ENCODE measurements at regions not wholly inside any gene's neighbourhood (a gene's known extent, or its start where the extent isn't known, plus 50 kb on each side); places are given as distances from the start of the nearest gene placed in this dataset.
"Not testable (repeated sequence)": the region's sequence is repeated elsewhere in the genome, so short reads cannot be mapped to it uniquely, and the experiment has no call there.

- no peak for DNase-seq (ENCODE audit: low spot score in 2 of 2)
- H3K4me3 ChIP-seq (ENCODE audit: low read depth, poor library complexity, severe bottlenecking) = no peak overlapping the region
- TF ChIP-seq CTCF (IDR thresholded peaks at IDR 0.05) (no peak), POLR2A (IDR thresholded peaks at IDR 0.05) (no peak)
- intact Hi-C loops (cut with DNase I; ENCODE audit: low total_unique reads) = no loop called here
- 90 to 91% methylated on average over 4 of the region's 4 CpGs for WGBS, 2 donors
Observed at GRCh38 chr20:58573986-58574385, 58.8 kb upstream of the APCDD1L start.

- intact Hi-C loops (cut with DNase I; ENCODE audit: low total_unique reads) = no loop called here
- WGBS, 2 donors = 88 to 90% methylated on average over 9 of the region's 9 CpGs
- no peak overlapping the region for H3K4me3 ChIP-seq (ENCODE audit: low read depth, poor library complexity, severe bottlenecking)
- TF ChIP-seq POLR2A (IDR thresholded peaks at IDR 0.05) (no peak), CTCF (IDR thresholded peaks at IDR 0.05) (no peak)
- no peak for DNase-seq (ENCODE audit: low spot score in 2 of 2)
Observed at GRCh38 chr20:58573257-58573656, 58.1 kb upstream of the APCDD1L start.

- intact Hi-C loops (cut with DNase I; ENCODE audit: low total_unique reads); H3K4me3 ChIP-seq (ENCODE audit: low read depth, poor library complexity, severe bottlenecking); DNase-seq (ENCODE audit: low spot score in 2 of 2): not testable (repeated sequence)
- WGBS, 2 donors = 87 to 88% methylated on average over 4 of the region's 4 CpGs
Observed at GRCh38 chr20:58572428-58572763, 57.2 kb upstream of the APCDD1L start.

GRCh38 chr20:58571693-58572427, 56.7 kb upstream of the APCDD1L start:
- TF ChIP-seq CTCF (IDR thresholded peaks at IDR 0.05) (no peak), POLR2A (IDR thresholded peaks at IDR 0.05) (no peak)
- DNase-seq (ENCODE audit: low spot score in 2 of 2) = no peak
- 85 to 89% methylated on average over 16 of the region's 16 CpGs for WGBS, 2 donors
- intact Hi-C loops (cut with DNase I; ENCODE audit: low total_unique reads) = no loop called here
- H3K4me3 ChIP-seq (ENCODE audit: low read depth, poor library complexity, severe bottlenecking) = no peak overlapping the region

- intact Hi-C loops (cut with DNase I; ENCODE audit: low total_unique reads) = no loop called here
- TF ChIP-seq CTCF (IDR thresholded peaks at IDR 0.05) (no peak), POLR2A (IDR thresholded peaks at IDR 0.05) (no peak)
- DNase-seq (ENCODE audit: low spot score in 2 of 2) = no peak
- H3K4me3 ChIP-seq (ENCODE audit: low read depth, poor library complexity, severe bottlenecking) = no peak overlapping the region
- WGBS, 2 donors = 54 to 57% methylated on average over 2 of the region's 2 CpGs
Observed at GRCh38 chr20:58571356-58571692, 56.1 kb upstream of the APCDD1L start.

- WGBS, 2 donors = 57 to 63% methylated on average over 15 of the region's 15 CpGs
- intact Hi-C loops (cut with DNase I; ENCODE audit: low total_unique reads) = no loop called here
- DNase-seq (ENCODE audit: low spot score in 2 of 2) = no peak
- no peak overlapping the region for H3K4me3 ChIP-seq (ENCODE audit: low read depth, poor library complexity, severe bottlenecking)
- no peak for TF ChIP-seq CTCF (IDR thresholded peaks at IDR 0.05)
Observed at GRCh38 chr20:58570204-58570859, 55.1 kb upstream of the APCDD1L start.

Measured in lower leg skin (tissue), 4 donors.